GM18909 (cell line): ENCODE measurements at regions not wholly inside any gene's neighbourhood (a gene's known extent, or its start where the extent isn't known, plus 50 kb on each side); places are given as distances from the start of the nearest gene placed in this dataset.
"Not testable (repeated sequence)": the region's sequence is repeated elsewhere in the genome, so short reads cannot be mapped to it uniquely, and the experiment has no call there.

Source experiments
- ATAC-seq: cut with Tn5 transposase; IDR thresholded peaks from one replicate; pipeline ENCODE4 v1.9.1; 2021; ENCODE audit warnings: mild to moderate bottlenecking; ENCODE audit not compliant: unreplicated experiment, poor library complexity

DNA sequence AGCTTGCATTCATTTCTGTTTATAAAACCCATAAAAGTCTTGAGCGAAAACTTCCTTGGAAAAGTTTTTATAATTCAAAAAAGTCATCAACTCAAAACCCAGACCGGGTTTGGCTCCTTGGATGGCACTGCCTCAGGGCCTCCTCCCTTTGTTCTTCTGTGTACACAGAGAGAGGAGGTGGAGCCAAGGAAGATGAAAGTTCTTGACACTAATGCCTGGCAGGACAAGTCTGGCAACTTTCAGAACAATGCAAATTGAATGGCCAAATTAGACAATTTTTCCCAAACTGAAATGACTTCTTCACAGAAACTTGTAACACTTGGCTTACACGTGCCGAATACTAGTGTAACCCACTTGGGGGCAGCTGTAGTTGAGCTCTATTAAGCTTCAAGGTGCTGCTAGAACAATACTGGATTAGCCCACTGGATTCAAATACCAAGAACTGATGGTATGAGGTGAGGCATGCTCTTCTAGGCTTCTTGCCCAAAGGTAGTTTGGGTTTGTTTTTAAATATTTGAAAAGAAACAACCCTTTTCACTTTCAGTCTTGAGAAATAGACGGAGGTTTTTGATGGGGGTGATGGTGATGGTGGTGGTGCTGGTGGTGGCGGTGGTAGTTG lies 86.6 kb upstream of the FRMD6 start:
- ATAC-seq = no peak

GRCh38 chr14:51566831-51567582 lies 84.7 kb upstream of the FRMD6 start:
- ATAC-seq = peak; percentile 66

- no peak for ATAC-seq
Observed at GRCh38 chr14:51568366-51568765, 83.3 kb upstream of the FRMD6 start.

- ATAC-seq = no peak
Observed at GRCh38 chr14:51573607-51574006, 78.1 kb upstream of the FRMD6 start.

DNA sequence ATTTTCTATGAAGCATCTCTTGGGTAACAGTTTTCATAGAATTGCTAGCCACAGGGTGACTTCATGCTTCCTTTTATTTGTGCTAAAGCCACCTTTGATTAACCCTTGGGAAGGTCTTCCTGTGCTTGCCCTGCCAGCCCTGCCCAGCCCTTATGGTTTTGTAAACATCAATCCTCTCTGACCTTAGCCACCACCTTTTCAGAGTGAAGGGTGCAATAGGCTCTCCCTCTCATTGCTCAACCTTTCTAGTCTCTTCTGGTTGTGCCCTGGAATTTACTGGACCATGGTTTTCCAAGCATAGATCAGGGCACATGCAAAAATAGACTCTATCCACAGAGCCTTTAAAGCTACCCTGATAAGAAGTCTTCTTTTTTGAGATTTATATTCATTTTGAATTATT lies 77.7 kb upstream of the FRMD6 start:
- ATAC-seq = no peak

DNA sequence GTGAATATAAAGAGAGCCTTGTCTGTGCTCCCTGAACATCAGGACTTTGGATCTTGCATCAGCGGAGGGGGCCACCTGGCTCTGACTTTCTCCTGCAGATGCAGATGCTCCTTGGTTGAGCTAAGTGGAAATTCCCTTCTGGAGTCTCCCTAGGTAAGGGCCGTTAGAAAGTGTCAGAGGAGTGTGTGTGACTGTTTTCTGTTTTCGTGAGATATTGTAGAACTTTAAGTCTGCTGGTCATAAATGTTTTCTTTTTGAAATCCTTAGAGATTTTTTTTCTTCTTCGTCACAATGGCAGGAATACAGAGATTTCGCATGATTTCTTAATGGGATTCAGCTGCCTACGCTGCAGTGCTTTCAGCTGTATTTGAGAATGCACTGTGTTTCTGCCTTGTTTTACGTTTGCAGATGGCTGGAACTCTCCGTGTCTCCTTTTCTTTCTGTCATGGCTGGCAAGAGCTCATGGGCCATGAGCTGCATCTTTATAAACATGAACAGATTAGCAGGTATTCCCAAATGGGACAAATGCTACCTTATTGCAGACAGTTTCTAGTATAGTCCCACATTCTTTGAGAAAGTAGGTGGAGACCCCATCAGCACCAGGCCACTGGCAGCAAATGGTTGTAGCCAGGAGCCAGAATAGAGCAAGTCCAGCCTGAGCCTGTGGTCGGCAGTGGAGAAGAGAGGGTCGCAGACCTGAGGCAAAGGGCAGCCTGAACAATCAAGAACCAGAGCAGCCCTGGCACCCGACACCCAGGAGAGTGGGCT lies 76.2 kb upstream of the FRMD6 start:
- ATAC-seq = no peak

- no peak for ATAC-seq
Observed at GRCh38 chr14:51576117-51576430, 75.6 kb upstream of the FRMD6 start.

- no peak for ATAC-seq
Observed at GRCh38 chr14:51576879-51577278, 74.8 kb upstream of the FRMD6 start.

DNA sequence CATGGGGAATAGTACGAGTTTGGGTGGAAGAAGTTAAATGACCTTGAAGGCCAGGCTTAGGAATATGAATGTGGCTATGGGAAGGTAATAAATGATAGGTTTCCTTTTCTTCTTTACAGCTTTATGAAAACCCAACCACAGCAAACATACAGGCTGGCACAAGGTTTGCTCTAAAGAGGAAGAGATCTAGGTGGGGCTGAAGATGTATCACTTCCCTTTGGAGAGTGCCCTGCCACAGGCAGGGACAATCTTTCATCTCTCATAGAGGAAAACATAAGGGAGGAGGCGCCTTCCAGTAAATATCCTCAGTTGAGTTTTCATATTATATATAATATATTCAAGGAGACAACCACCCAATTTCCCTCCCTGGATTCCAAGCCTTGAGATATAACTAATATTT lies 72.9 kb upstream of the FRMD6 start:
- ATAC-seq = no peak

DNA sequence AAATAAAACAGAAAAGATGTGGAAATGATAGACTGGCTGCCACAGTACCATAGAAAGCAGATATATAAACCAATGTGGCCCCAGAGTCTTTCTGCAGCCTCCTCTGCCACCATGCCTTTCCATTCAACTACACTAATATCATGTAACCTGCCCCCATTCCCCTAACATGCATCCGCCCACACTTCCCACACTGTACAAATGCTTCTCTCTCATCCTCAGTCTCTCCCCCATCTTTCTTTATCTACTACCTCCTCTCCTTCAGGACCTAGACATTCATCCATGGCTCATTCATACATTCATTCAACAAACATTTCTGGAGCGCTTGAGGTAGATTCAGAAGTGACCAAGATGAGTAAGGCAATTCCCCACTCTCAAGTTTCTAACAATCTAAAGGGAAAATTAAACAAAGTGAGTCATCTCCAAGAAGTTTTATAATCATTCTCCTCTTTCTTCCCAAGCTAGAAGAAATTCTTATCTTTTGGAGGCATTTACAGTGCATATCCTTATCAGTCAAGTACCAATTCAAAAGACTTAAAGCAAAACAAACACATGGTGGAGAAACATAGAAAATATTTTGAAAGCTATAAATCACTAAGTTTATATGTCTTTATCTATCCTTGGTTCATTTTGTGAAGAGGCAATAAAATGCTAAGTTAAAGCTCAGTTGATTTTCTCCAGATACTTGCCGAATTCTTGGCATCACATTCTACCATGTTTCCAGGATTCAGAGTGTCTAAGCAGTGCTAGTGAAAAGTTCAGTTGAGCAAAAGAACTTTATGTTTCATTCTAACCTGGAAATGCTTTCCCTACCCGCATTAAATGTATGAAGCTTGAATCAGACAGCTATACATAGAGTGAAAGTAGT lies 70.5 kb upstream of the FRMD6 start:
- ATAC-seq = no peak

GRCh38 chr14:51582437-51582836 lies 69.3 kb upstream of the FRMD6 start:
- ATAC-seq = no peak

DNA sequence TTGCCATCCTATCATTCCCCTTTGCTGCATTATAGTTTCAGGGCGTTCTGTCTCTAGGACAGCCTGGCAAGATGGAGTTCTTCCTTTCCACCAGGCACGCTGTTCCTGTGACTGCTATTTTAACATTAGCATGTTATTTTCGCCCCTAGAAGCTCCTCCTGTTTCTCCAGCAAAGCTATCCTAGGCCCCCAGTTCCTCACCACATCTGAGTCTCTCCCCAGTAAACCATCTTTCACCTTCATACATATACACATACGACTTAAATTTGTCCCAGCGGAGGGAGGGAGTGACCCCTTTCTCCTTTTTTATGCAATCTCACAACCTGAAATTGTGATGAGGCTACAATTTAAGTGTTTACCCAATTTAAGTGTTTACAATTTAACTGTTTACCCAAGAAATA lies 66.7 kb upstream of the FRMD6 start:
- no peak for ATAC-seq

DNA sequence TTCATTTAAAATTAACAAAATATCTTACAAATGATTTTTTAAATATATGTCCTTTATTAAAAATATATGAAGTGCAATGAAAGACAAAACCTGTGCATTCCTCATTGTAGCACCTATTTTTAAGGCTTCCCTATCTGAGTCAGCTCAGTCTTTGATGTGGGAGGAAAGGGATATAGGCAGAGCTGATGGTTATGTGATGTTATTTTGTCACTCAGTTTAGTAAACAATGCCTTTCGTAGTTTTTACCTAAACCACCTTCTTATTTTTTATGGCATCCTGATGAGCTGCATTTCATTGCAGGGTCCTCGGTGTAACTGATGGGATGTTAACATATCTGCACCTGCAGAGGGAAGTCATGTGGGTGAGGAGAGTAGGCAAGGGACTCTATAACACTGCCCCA lies 58.9 kb upstream of the FRMD6 start:
- no peak for ATAC-seq

- no peak for ATAC-seq
Observed at GRCh38 chr14:51593397-51593796, 58.3 kb upstream of the FRMD6 start.

GRCh38 chr14:51595881-51596455 lies 55.7 kb upstream of the FRMD6 start:
- no peak for ATAC-seq

DNA sequence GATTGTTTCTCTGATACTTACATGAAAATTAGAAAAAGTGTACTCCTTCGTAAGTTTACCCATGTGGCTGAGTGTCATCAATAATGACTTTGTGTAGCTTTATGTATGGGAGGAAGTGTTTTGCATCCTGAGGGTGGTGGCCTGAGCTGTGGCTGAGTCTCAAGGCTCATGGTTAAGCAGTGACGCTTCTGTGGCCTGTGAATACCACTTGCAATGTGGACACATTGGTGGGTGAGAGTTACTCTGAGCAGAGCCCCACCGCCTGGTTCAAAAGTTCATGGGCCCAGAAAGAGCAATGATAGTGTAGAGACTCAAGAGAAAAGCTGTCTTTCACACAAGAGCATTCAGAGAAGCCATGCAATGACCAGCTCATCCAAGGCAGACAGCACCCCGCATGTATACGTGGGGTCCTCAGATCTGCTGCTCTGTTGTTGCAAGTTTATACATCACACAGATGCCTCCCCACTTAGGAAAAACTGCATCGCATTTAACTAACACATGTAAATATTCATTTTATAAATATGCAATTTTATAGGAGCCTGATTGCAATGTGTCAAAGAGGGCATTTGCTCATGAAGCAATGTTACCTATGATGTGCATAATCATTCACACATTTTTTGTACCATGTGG lies 55.1 kb upstream of the FRMD6 start:
- ATAC-seq = no peak

DNA sequence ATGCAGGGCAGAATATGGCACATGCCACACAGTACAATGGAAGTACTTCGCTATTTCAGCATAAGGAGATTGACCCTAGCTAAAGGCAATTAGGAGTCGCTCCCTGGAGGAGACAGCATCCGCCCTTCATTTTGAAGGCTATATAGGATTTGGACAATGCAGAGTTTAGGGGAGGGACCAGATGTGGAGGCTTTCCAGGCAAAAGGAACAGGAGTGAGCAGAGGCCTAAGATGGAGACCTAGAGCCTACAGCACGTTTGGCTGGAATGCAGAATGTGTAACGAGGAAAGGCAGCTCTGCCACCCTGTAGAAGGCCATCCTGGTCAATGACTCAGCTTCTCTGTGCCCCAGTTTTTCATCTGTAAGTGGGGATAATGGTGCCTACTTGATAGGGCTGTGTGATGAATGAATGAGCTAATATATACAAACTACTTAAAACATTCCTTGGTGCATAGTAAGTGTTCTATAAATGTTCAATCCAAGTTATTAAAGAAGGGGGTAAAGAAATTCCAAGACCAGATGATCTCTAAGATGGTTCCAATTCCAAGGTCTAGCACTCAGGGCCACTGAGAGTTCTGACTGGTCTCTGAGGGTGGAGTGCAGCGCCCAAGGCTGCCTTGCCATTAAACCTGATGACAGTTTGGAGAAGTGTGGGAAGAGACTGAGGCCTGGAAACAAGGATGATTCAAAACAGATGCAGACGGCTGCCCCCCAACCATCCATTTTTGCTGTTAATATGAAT lies 54.3 kb upstream of the FRMD6 start:
- ATAC-seq = no peak

GRCh38 chr14:51598924-51599600 lies 52.6 kb upstream of the FRMD6 start:
- ATAC-seq = not testable (repeated sequence)

DNA sequence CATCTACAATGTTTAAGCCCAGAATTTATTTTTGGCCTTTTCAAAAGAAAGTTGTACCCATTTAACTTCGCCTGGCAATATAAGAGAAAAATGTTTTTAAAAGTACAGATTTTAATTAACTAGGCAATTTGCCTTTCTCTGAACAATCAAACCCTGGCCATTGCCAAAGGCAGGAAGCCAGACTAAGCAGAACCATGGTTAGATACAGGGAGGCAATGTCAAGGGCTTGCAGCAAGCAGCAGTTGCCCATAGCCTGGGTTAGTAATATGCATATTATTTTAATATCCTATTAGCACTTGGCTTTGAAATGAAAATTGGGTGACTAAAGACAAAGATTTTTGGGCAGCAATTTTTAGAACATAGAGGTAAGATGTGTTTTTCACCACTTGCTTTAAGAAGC lies 51.1 kb upstream of the FRMD6 start:
- ATAC-seq = no peak
